Fibroblast of skin of left quadriceps (primary cell): ENCODE measurements at regions not wholly inside any gene's neighbourhood (a gene's known extent, or its start where the extent isn't known, plus 50 kb on each side); places are given as distances from the start of the nearest gene placed in this dataset.
"Not testable (repeated sequence)": the region's sequence is repeated elsewhere in the genome, so short reads cannot be mapped to it uniquely, and the experiment has no call there.

Experiments used
- DNase-seq, 2 experiments: peaks; one replicate each; pipeline ENCODE4 v3.0.0-alpha.2; 2013; ENCODE audit warnings: low read depth in 2 of 2

- no peak for DNase-seq
Measured at GRCh38 chr12:3420693-3421092, 70.3 kb upstream of the PRMT8 start.

GRCh38 chr12:3421191-3421978 lies 69.6 kb upstream of the PRMT8 start:
- DNase-seq, result no peak

GRCh38 chr12:3424796-3425195 lies 66.2 kb upstream of the PRMT8 start:
- DNase-seq, result not testable (repeated sequence)

- no peak for DNase-seq
Measured at GRCh38 chr12:3427956-3428355, 63.0 kb upstream of the PRMT8 start.

GRCh38 chr12:3428631-3429030 lies 62.4 kb upstream of the PRMT8 start:
- no peak for DNase-seq

GRCh38 chr12:3429523-3429922 lies 61.5 kb upstream of the PRMT8 start:
- not testable (repeated sequence) for DNase-seq

- no peak for DNase-seq
Measured at GRCh38 chr12:3431686-3432085, 59.3 kb upstream of the PRMT8 start.

- DNase-seq, result no peak
Measured at GRCh38 chr12:3432176-3432742, 58.7 kb upstream of the PRMT8 start.

GRCh38 chr12:3432868-3433267 lies 58.1 kb upstream of the PRMT8 start:
- DNase-seq, result no peak

GRCh38 chr12:3436461-3437065 lies 54.4 kb upstream of the PRMT8 start:
- DNase-seq, result no peak

GRCh38 chr12:3437986-3438385 lies 53.0 kb upstream of the PRMT8 start:
- no peak for DNase-seq

- DNase-seq, result no peak
Measured at GRCh38 chr12:3438401-3438800, 52.6 kb upstream of the PRMT8 start.
